Activated naive CD8-positive, alpha-beta T cell treated with anti-CD3 and anti-CD28 coated beads, Interleukin-2, amount 10 ng/mL, durations not matched to agents 7 days and 5 days (primary cell): ENCODE measurements at regions not wholly inside any gene's neighbourhood (a gene's known extent, or its start where the extent isn't known, plus 50 kb on each side); places are given as distances from the start of the nearest gene placed in this dataset.

Source experiments
- ATAC-seq: fragments of 150-1000 bp; cut with Tn5 transposase; one replicate; pipeline ENCODE4 v1.10.0; 2021; ENCODE audit warnings: low read depth, moderate library complexity
- POLR2A ChIA-PET: fragments of 350-600 bp; sonication (Branson Sonifier 250); formaldehyde crosslinking; loops from one replicate; lab custom pipeline; 2021; ENCODE audit warnings: antibody characterized with exemption; lab: Charles Lee
- DNase-seq: peaks from one replicate; pipeline ENCODE4 v3.0.0; 2021
- H3K27ac Mint-ChIP-seq: one replicate; pipeline ENCODE4 v1.8.0; 2022; ENCODE audit warnings: mild to moderate bottlenecking, mixed read lengths
- H3K27me3 Mint-ChIP-seq: one replicate; pipeline ENCODE4 v1.8.0; 2022; ENCODE audit warnings: mild to moderate bottlenecking, moderate library complexity, mixed read lengths
- H3K36me3 Mint-ChIP-seq: one replicate; pipeline ENCODE4 v1.8.0; 2021; ENCODE audit warnings: mild to moderate bottlenecking, mixed read lengths
- H3K4me1 Mint-ChIP-seq: one replicate; pipeline ENCODE4 v1.8.0; 2021; ENCODE audit warnings: mixed read lengths
- H3K4me3 Mint-ChIP-seq: one replicate; pipeline ENCODE4 v1.8.0; 2022; ENCODE audit warnings: mild to moderate bottlenecking, moderate library complexity, mixed read lengths
- H3K9me3 Mint-ChIP-seq: one replicate; pipeline ENCODE4 v1.8.0; 2021; ENCODE audit warnings: mixed read lengths

DNA sequence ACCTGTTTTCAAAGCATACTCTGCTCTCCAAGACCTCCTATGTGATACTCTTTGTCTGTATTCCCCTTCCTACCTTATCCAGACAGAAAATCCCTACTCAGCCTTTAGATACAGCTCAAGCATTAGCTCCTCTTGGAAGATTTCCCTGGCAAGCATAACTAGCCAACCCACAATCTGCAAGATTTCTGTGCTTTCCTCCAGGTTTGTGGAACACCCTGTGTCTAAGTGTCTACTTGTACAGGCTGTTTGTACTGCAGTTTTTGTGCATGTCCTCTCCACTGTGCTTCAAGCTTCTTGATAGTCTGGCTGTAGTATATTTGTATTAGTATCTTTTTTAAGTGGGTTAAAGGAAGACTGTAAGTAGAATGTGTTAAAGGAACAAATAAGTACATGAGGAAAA is 203.7 kb downstream of the RFC3 start:
- DNase-seq (no peak), ATAC-seq (no peak)
- Mint-ChIP-seq H3K4me1 (no peaks in the 10 kb centered on the region), H3K27me3 (no peaks in the 10 kb centered on the region), H3K9me3 (peaks cover 13% of the 10 kb centered on the region), H3K4me3 (no peak overlapping the region), H3K36me3 (no peaks in the 10 kb centered on the region), H3K27ac (no peak overlapping the region)
- POLR2A ChIA-PET: no interaction called here

DNA sequence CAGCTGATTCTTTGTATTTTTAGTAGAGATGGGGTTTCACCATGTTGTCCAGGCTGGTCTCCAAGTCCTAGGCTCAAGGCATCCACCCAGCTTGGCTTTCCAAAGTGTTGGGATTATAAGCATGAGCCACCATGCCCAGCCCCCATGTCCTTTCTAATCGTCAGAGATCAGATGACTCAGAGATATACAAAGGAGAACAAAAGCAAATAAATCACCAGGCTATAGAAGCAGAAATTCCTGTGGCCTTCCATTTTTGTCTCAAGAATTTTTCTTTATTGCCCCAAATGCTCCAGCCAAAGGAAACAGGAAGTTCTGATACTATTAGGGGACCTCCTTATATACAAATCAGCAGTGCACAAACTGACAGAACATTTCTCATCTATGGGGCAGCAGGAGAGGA is 207.8 kb downstream of the RFC3 start:
- H3K36me3 Mint-ChIP-seq: no peaks in the 10 kb centered on the region
- peaks cover 16% of the 10 kb centered on the region for H3K9me3 Mint-ChIP-seq
- H3K4me1 Mint-ChIP-seq: no peaks in the 10 kb centered on the region
- no peaks in the 10 kb centered on the region for H3K27me3 Mint-ChIP-seq
- no peak overlapping the region for H3K27ac Mint-ChIP-seq
- DNase-seq: no peak
- POLR2A ChIA-PET: no interaction called here
- no peak overlapping the region for H3K4me3 Mint-ChIP-seq
- no peak for ATAC-seq

DNA sequence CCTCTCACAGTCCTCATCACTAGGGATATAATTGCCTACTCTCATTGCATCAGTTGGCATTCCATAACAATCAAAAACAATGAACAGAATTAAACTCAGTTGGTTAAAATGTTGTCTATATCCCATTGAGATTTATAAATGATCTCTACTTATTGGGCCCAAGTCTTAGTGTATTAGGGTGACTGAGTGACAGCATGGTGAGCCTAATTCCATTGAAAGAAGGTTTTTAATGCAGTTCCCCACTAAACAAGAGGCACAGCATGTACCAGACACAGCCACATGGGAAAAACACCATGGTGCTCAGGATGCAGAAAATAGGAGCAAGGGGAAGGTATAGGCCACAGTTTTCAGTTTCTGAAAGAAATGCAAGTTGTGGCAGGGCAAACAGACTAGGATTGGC is 208.4 kb downstream of the RFC3 start:
- peaks cover 15% of the 10 kb centered on the region for H3K9me3 Mint-ChIP-seq
- DNase-seq (no peak), ATAC-seq (no peak)
- H3K36me3 Mint-ChIP-seq: no peaks in the 10 kb centered on the region
- H3K27me3 Mint-ChIP-seq: no peaks in the 10 kb centered on the region
- H3K27ac Mint-ChIP-seq: no peak overlapping the region
- H3K4me3 Mint-ChIP-seq: no peak overlapping the region
- POLR2A ChIA-PET: no interaction called here
- no peaks in the 10 kb centered on the region for H3K4me1 Mint-ChIP-seq

DNA sequence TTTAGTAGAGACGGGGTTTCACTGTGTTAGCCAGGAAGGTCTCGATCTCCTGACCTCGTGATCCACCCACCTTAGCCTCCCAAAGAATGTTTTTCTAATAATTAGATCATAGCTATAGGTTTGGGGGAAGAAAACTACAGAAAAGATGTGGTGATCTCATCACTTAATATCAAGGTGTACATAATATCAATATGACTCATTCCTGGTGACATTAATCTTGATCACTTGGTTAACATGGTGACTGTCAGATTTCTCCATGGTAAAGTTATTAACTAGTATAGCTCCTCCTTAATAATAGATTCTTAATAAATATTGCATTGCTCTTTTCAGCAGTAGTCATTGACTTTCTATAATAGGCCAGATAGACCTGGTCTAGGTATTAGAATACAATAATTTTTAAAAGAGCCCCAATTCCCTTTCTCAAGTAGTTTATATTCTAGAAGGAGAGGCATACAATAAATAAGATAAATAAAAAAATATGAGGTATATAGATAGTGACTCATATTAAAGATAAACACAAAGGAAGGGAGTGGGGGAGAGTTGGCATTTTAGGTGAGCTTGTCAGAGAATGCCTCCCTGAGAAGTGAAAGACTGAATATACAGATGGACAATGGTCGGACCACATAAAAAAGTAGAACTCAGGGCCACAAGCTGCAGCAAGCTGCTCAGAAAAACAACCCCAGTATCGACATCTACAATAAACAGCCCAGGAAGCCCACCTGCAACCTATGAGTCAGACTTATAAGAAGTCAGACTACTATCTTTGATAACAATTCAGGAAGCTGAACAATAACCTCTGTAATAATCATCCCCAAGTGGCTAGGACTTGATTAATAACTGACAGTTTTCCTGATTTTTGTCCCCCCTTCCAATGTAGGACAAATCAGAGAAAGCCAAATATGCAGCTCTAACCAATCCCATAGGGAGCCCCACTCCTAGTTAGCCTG is 210.8 kb downstream of the RFC3 start:
- POLR2A ChIA-PET: no interaction called here
- no peaks in the 10 kb centered on the region for H3K36me3 Mint-ChIP-seq
- no peak for DNase-seq

DNA sequence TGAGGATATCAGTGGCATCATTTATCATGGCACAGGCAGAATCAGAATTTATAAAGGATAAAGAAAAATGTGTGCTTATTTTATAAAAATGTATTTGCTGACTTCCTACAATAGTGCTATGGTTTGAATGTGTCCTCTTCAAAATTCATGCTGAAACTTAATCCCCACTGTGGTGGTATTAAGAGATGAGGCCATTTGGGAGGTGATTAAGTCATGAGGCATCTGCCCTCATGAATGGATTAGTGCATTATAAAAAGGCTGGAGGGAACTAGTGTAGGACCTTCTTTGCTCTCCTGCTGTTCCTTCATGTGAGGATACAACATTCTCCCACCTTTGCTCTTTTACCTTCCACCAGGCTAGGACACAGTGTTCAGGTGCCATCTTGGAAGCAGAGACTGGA is 212.8 kb downstream of the RFC3 start:
- ATAC-seq: no peak
- peaks cover 8% of the 10 kb centered on the region for H3K9me3 Mint-ChIP-seq
- H3K27ac Mint-ChIP-seq: no peak overlapping the region
- POLR2A ChIA-PET: no interaction called here
- H3K4me3 Mint-ChIP-seq: no peak overlapping the region
- no peak for DNase-seq
- H3K27me3 Mint-ChIP-seq: peaks cover 3% of the 10 kb centered on the region
- H3K4me1 Mint-ChIP-seq: no peaks in the 10 kb centered on the region
- no peaks in the 10 kb centered on the region for H3K36me3 Mint-ChIP-seq

More for the DNA sequence above, 210.8 kb downstream of the RFC3 start:
- Mint-ChIP-seq H3K27ac (no peak overlapping the region), H3K4me1 (no peaks in the 10 kb centered on the region), H3K27me3 (no peaks in the 10 kb centered on the region), H3K4me3 (no peak overlapping the region), H3K9me3 (peaks cover 8% of the 10 kb centered on the region)
- no peak for ATAC-seq

DNA sequence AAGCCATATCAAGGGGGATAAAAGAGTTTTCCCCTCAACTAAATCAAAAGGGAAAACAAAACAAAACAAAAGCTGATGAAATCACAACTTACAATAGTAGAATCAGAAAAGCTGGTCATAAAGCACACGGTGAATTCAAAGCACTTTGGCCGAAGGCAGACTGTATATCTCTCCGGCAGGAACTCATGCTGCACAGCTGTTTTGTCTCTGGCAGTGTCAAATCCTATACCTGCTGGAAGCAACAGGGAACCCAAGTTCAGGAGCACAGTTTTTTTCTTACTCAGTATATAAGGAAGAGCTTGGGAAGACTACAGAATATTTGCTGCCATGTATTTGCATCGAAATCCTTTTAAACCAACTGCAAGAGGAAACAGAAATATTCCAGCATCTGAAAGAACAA is 213.7 kb downstream of the RFC3 start:
- POLR2A ChIA-PET: no interaction called here
- ATAC-seq (no peak), DNase-seq (no peak)
- Mint-ChIP-seq H3K36me3 (no peaks in the 10 kb centered on the region), H3K4me1 (no peaks in the 10 kb centered on the region), H3K9me3 (peaks cover 4% of the 10 kb centered on the region), H3K4me3 (no peak overlapping the region), H3K27ac (no peak overlapping the region), H3K27me3 (peaks cover 5% of the 10 kb centered on the region)

DNA sequence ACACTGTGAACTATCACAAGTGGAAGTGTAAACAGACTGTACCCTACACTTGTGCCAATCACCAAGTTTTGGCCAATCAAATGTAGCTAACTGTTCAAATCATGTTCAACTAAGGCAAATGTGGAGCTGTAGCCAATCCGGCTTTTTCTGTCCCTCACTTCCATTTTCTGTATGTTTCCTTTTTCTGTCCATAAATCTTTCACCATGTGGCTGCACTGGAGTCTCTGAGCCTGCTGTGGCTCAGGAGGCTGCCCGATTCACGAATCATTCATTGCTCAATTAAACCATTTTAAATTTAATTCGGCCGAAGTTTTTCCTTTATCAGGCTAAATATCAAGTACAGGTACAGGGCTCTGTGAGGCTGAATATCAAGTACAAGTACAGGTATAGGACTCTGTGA is 216.5 kb downstream of the RFC3 start:
- peaks cover 7% of the 10 kb centered on the region for H3K27me3 Mint-ChIP-seq
- H3K27ac Mint-ChIP-seq: no peak overlapping the region
- DNase-seq: no peak
- H3K4me1 Mint-ChIP-seq: no peaks in the 10 kb centered on the region
- H3K9me3 Mint-ChIP-seq: peaks cover 2% of the 10 kb centered on the region
- no peak for ATAC-seq
- H3K36me3 Mint-ChIP-seq: no peaks in the 10 kb centered on the region
- H3K4me3 Mint-ChIP-seq: no peak overlapping the region
- POLR2A ChIA-PET: no interaction called here

DNA sequence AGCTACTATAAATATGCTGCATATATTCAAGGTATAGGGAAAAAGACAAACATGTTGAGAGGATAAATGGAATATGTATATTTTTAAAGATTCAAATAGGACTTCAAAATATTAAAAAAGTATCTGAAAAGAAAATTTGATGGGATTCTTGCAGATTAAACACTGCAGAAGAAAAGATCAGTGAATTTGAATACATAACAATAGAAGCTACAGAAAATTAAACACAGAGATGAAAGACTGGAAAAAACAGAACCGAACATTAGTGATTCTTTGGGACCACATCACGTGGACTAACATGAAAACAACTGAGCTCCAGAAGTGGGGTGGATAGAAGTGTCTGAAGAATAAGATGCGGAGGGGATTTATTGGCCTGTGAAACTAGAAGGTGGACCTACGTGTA is 217.2 kb downstream of the RFC3 start:
- ATAC-seq (no peak), DNase-seq (no peak)
- Mint-ChIP-seq H3K27ac (no peak overlapping the region), H3K36me3 (no peaks in the 10 kb centered on the region), H3K27me3 (peaks cover 9% of the 10 kb centered on the region), H3K9me3 (no peaks in the 10 kb centered on the region), H3K4me3 (no peak overlapping the region), H3K4me1 (no peaks in the 10 kb centered on the region)
- POLR2A ChIA-PET: no interaction called here

DNA sequence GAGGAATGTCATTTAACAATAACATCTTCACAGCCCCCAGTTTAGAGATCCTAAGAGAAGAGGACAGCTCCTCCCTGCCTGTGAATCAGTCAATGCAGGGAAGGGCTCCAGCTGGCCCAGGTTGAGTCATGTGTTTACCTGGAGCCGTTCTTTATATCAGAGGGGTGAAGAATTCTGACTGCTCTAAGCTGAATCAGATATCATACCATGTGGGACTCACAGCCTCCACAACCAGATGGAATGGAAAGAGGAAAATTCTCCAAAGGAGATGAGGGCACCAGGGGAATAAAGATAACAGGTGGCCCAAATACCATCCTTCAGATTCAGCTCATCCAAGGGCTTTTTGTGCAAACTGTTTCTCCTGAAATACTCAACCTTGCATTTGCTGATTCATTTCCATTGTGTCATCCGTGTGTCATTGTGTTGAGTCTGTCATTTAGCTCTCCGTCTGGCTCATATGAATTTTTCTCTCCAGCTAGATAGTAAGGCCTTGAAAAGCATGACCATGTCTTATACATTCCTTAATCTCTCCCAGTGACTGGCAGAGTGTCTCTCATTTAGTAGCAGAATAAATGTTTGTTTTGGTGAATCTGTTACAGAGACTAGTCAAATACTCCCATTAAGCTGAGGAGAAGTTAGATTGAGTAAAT is 217.9 kb downstream of the RFC3 start:
- Mint-ChIP-seq H3K4me3 (no peak overlapping the region), H3K4me1 (no peaks in the 10 kb centered on the region), H3K27ac (no peak overlapping the region), H3K27me3 (peaks cover 9% of the 10 kb centered on the region), H3K36me3 (no peaks in the 10 kb centered on the region), H3K9me3 (no peaks in the 10 kb centered on the region)
- ATAC-seq (no peak), DNase-seq (no peak)
- POLR2A ChIA-PET: no interaction called here

DNA sequence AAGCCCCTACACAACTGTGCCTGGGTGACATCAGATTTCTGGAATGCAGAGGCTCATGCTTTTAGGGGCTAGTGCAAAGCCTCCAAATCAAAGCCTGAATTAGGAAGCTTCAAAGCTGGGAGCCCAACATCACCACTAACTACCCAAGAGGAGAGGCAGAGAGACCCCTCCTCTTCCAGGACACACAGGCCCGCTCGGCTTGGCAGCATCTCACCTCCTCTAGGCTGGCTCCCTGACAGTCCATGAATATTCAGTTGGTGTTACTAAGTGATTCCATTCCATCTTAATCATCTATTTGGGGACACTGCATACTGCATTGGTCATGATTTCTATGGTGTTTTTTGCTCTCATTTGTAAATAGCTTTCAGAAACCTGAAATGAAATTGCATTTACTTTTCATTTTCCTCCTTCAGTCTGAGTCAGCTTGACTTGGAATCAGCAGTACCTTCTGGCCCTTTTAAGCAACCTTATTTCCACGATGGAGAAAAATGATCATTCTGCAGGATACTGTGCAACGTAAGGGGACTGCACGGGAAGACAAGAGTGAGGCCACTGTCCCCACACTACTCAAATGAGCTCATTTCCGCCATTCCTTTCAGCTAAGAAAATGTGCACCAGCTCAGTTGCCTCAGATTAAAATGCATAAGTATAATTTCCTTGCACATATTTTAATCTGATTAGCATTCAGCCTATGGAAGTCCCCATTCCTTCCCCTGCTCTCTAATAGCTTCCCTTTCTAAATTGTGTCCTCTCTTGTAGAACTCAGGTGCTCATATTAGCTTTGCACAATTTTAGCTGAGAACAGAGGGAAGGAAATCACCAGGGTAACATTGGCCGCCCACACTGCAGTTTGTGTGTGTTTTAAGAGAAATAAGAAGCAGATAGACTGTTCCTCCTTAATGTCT is 219.9 kb downstream of the RFC3 start:
- POLR2A ChIA-PET: no interaction called here
- no peaks in the 10 kb centered on the region for H3K9me3 Mint-ChIP-seq
- no peak for ATAC-seq

DNA sequence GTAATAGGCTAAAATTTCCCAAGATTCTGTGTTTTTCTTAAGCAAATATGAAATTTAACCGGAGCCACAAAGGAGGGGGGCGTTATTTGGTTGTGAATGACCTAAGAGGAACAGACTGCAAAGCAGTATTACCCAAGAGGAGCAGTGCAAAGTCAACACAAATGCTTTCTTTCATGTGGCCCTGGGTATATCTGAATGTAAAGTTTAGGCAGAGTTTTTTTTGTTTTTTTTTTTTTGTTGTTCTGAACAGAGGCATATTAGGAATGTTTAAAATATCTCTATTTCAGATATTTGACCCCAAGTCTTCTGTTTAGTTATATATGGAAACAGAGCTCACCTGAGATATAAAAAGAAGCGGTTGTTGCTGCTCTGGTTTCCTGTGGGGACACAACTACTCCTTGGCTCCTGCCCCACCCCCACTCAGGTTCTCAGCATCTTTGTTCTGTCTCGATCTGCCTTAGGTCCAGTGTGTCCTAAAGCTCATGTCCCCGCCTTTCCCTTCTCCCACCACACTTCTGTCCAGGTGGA is 220.7 kb downstream of the RFC3 start:
- ATAC-seq: no peak
- POLR2A ChIA-PET: no interaction called here
- Mint-ChIP-seq H3K4me3 (no peak overlapping the region), H3K4me1 (no peaks in the 10 kb centered on the region), H3K36me3 (no peaks in the 10 kb centered on the region), H3K27ac (no peak overlapping the region), H3K27me3 (peaks cover 9% of the 10 kb centered on the region), H3K9me3 (no peaks in the 10 kb centered on the region)
- no peak for DNase-seq

More for the DNA sequence above, 219.9 kb downstream of the RFC3 start:
- DNase-seq: no peak
- no peaks in the 10 kb centered on the region for H3K4me1 Mint-ChIP-seq
- H3K4me3 Mint-ChIP-seq: no peak overlapping the region
- peaks cover 9% of the 10 kb centered on the region for H3K27me3 Mint-ChIP-seq
- H3K36me3 Mint-ChIP-seq: no peaks in the 10 kb centered on the region
- H3K27ac Mint-ChIP-seq: no peak overlapping the region

DNA sequence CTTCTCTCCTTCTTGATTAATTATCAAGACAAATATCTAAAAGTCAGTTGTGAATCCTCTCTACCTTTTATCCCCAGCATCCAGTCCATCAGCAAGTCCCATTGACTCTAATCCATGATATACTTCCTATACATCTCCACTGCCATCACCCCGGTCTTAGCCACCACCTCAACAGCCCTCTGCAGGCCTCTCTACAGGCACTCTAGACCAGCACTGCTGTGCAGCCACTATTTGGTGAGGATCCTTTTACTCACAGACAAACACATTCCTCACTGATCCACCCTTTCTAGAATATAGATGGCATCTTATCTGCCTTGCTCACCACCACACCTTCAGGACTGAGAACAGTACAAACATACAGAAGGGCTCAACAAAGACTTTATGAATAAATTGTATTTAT is 221.7 kb downstream of the RFC3 start:
- H3K36me3 Mint-ChIP-seq: no peaks in the 10 kb centered on the region
- H3K27me3 Mint-ChIP-seq: peaks cover 9% of the 10 kb centered on the region
- no peaks in the 10 kb centered on the region for H3K4me1 Mint-ChIP-seq
- ATAC-seq: no peak
- no peak overlapping the region for H3K27ac Mint-ChIP-seq
- no peaks in the 10 kb centered on the region for H3K9me3 Mint-ChIP-seq
- no peak for DNase-seq
- H3K4me3 Mint-ChIP-seq: no peak overlapping the region
- POLR2A ChIA-PET: no interaction called here

DNA sequence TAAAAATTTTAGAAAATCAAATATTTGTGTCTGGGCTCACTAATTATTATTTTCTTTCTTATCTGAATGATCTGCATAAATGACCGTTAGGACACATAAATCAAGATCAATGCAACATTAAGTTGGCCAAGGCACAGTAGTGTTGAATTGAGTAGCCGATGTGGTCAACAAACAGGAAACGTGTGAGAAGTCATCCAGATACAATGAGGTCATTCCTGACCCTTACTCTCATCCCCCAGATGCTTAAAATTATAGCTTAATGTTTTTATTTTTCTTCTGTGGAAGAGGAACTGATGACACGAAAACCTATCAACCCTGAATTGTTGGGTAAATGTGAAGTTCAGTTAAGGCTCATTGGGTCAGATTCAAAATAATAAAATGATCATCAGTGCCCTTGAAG is 222.9 kb downstream of the RFC3 start:
- DNase-seq: no peak
- Mint-ChIP-seq H3K4me3 (no peak overlapping the region), H3K27me3 (peaks cover 6% of the 10 kb centered on the region), H3K27ac (no peak overlapping the region), H3K9me3 (no peaks in the 10 kb centered on the region), H3K36me3 (no peaks in the 10 kb centered on the region), H3K4me1 (no peaks in the 10 kb centered on the region)
- POLR2A ChIA-PET: no interaction called here
- no peak for ATAC-seq
